Heart right ventricle (tissue), 16 donors: ENCODE measurements at regions not wholly inside any gene's neighbourhood (a gene's known extent, or its start where the extent isn't known, plus 50 kb on each side); places are given as distances from the start of the nearest gene placed in this dataset.

ENCODE experiments used
- ATAC-seq, 8 donors: fragments of 200-7000 bp; cut with Tn5 transposase; one replicate each; pipeline ENCODE4 v1.9.1; 2020; ENCODE audit warnings: mild to moderate bottlenecking in 8 of 8, moderate library complexity in 8 of 8, moderate number of reproducible peaks in 1 of 8
- DNase-seq, 2 donors: peaks; one replicate each; pipeline ENCODE4 v3.0.0-alpha.2; 2020
- H3K27ac ChIP-seq, 10 donors: fragments of 200-600 bp; sonication (generic) in 2 of 10; one replicate each; pipeline versions ENCODE4 v1.5.0 to v1.8.0; 2020 to 2022; ENCODE audit warnings: mild to moderate bottlenecking in 3 of 10
- H3K27me3 ChIP-seq, 7 donors: fragments of 200-600 bp; one replicate each; pipeline ENCODE4 v1.8.0; 2021 to 2022; ENCODE audit warnings: mild to moderate bottlenecking in 2 of 7
- H3K36me3 ChIP-seq, 9 donors: fragments of 200-600 bp; sonication (generic) in 1 of 9; one replicate each; pipeline versions ENCODE4 v1.5.0 to v1.8.0; 2020 to 2022; ENCODE audit warnings: mild to moderate bottlenecking in 2 of 9
- H3K4me1 ChIP-seq, 9 donors: fragments of 200-600 bp; sonication (generic) in 1 of 9; one replicate each; pipeline versions ENCODE4 v1.5.0 to v1.8.0; 2020 to 2022; ENCODE audit warnings: mild to moderate bottlenecking in 4 of 9
- H3K4me3 ChIP-seq, 10 donors: fragments of 200-600 bp; sonication (generic) in 2 of 10; one replicate each; pipeline versions ENCODE4 v1.5.0 to v1.8.0; 2020 to 2022; ENCODE audit warnings: mild to moderate bottlenecking in 7 of 10, moderate library complexity in 2 of 10
- H3K9me3 ChIP-seq, 11 donors: fragments of 200-600 bp in 10 of 11; sonication (generic) in 2 of 11; one replicate each; pipeline versions ENCODE4 v1.5.0 to v1.8.0; 2013 to 2022; ENCODE audit warnings: mild to moderate bottlenecking in 2 of 11, control low read depth in 1 of 11, moderate library complexity in 1 of 11
- CTCF ChIP-seq, 9 donors: fragments of 200-600 bp; sonication (generic) in 2 of 9; IDR thresholded peaks; one replicate each; pipeline versions ENCODE4 v1.5.0 to v1.8.0; 2021 to 2022; ENCODE audit warnings: antibody characterized with exemption in 9 of 9, mild to moderate bottlenecking in 5 of 9, moderate library complexity in 1 of 9
- WGBS, 2 donors: extraction: QIAGEN DNeasy Blood & Tissue Kit; methylation state at CpG; one replicate each; pipeline ENCODE4 v1.1.7; 2013; ENCODE audit warnings: inconsistent platforms in 1 of 2; 5-methylcytosine and 5-hydroxymethylcytosine counted together
- intact Hi-C, 10 donors: fragments of 100-400 bp; cut with DNase I; formaldehyde crosslinking; loops; one replicate each; pipeline versions ENCODE4 v1.11.1 to v1.14.2; 2022
- donor health status: Arrhythmogenic right ventricular cardiomyopathy.
- donor health status: ischemic (EF 13 %, LVEDD 7.1; RV severe dilation, severe dysfunction).
- donor health status: healthy with polysubstance abuse.
- donor health status: DM: no; HTN: yes; CAD: no.
- donor health status: DM: no; HTN: no; CAD: no.
- donor health status: ischemic (EF 25% LVEDD 6.9; RV normal size, moderate dysfunction).
- donor health status: ischemic (EF 25% LVEDD 5.7; RV mildly dilated, moderate dysfunction).
- donor health status: healthy.
- donor health status: DM: yes; HTN: yes; CAD: no.
- donor health status: Ischemic cardiomyopathy.
- donor health status: ischemic (EF 35%, LVEDD 5.7; RV mildly dilated, moderate dysfunction).
- donor health status: nonischemic (EF 11% LVEDD 7.7; RV severe dilation, severe dysfunction).
- donor health status: DM: yes; HTN: yes; CAD: no.
- donor health status: PGD.
- donor health status: ischemic (EF 29% LVEDD 5.4; RV normal size, mild dysfunction).
- donor health status: nonischemic (EF 23%, LVEDD 6.1; RV moderate dilation, normal function).

DNA sequence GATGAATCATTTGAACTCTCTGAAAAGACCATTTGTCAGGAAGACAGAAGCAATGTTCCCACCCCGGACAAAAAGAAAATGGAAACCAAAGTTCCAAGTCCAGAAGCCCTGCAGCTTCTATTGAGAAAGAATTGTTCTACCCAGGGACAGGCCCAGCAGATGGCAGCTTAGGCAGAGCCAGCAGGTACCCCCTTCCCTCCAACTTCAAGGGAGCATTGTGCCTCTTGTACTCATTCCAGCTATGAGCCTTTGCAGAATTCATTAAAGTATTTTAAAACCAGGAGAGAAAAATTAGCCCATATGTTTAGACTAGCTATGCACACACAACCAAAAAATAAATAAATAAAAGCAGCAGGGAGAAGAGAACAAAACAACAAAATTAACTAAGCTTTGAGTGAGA is 85.2 kb upstream of the KCND3 start:
- TF ChIP-seq CTCF (IDR thresholded peaks at IDR 0.05) = no peak
- DNase-seq (no peak), ATAC-seq (no peak)
- 84% methylated on average over 1 of the region's 1 CpG for WGBS, 2 donors
- Histone ChIP-seq H3K27me3 (no peaks in the 10 kb centered on the region), H3K4me3 (no peak overlapping the region), H3K9me3 (peaks cover 0 to 26% (median 0%) of the 10 kb centered on the region in 11 donors), H3K27ac (no peak overlapping the region), H3K36me3 (no peaks in the 10 kb centered on the region), H3K4me1 (no peaks in the 10 kb centered on the region)
- intact Hi-C loops = no loop called here

DNA sequence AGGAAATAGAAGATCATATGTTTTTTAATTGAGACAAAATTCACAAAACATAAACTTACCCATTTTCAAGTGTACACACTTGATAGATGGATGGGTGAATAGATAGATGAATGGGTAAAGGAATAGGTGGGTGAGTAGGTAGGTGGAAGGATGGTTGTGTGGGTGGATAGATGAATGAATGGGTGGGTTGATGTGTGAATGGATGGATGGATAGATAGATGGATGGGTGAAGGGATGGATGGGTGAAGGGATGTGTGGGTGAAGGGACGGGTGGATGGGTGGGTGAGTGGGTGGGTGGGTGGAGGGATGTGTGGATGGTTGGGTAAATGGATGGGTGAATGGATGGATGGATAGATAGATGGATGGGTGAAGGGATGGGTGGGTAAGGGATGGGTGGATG is 86.1 kb upstream of the KCND3 start:
- no peaks in the 10 kb centered on the region for H3K4me1 ChIP-seq
- H3K36me3 ChIP-seq = no peaks in the 10 kb centered on the region
- H3K27ac ChIP-seq = no peak overlapping the region
- no peaks in the 10 kb centered on the region for H3K27me3 ChIP-seq
- H3K9me3 ChIP-seq = peaks cover 0 to 26% (median 0%) of the 10 kb centered on the region in 11 donors
- intact Hi-C loops = no loop called here
- WGBS, 2 donors = 69 to 89% methylated on average over 1 of the region's 1 CpG
- TF ChIP-seq CTCF (IDR thresholded peaks at IDR 0.05) = no peak
- ATAC-seq (no peak), DNase-seq (no peak)
- H3K4me3 ChIP-seq = no peak overlapping the region

- WGBS, 2 donors = 67 to 70% methylated on average over 2 of the region's 2 CpGs
- intact Hi-C loops = no loop called here
- DNase-seq = no peak
- no peak overlapping the region for H3K4me3 ChIP-seq
- no peaks in the 10 kb centered on the region for H3K27me3 ChIP-seq
- no peaks in the 10 kb centered on the region for H3K4me1 ChIP-seq
- no peak overlapping the region for H3K27ac ChIP-seq
- ATAC-seq = no peak
- no peaks in the 10 kb centered on the region for H3K9me3 ChIP-seq
- TF ChIP-seq CTCF (IDR thresholded peaks at IDR 0.05) = no peak
- H3K36me3 ChIP-seq = no peaks in the 10 kb centered on the region
These were observed 90.0 kb upstream of the KCND3 start for GRCh38 chr1:112079446-112079845.

DNA sequence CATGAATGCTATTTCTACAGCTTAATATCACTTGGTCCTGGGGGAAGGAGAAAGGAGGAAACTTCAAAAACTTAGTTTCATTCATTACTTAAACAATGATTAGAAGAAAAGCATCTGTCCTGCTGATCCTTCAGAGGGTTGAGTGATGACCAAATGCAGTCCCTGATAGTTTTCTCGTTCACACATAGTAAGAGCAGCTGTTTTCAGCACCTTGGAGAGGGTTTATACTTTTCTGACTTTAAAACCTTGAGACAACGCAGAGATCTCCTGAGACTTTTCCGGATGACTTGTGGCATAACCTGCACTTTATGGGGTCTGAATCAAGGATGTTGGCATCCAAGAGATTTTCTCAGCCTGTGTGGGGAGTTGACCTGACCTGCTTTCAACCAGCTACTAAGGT is 94.0 kb upstream of the KCND3 start:
- H3K27ac ChIP-seq = no peak overlapping the region
- peaks cover 0 to 6% (median 0%) of the 10 kb centered on the region in 7 donors for H3K27me3 ChIP-seq
- TF ChIP-seq CTCF (IDR thresholded peaks at IDR 0.05) = no peak
- H3K4me1 ChIP-seq = no peaks in the 10 kb centered on the region
- no peaks in the 10 kb centered on the region for H3K36me3 ChIP-seq
- H3K9me3 ChIP-seq = no peaks in the 10 kb centered on the region
- H3K4me3 ChIP-seq = no peak overlapping the region
- intact Hi-C loops = no loop called here
- DNase-seq (no peak), ATAC-seq (no peak)
- WGBS, 2 donors = 18 to 29% methylated on average over 3 of the region's 3 CpGs
